ENCODE measurements at regions not wholly inside any gene's neighbourhood (a gene's known extent, or its start where the extent isn't known, plus 50 kb on each side); places are given as distances from the start of the nearest gene placed in this dataset.
A peak's percentile ranks its signal among the peaks of the same experiment; 100 is the strongest.

GRCh38 chr5:15433709-15434108 is 66.3 kb upstream of the FBXL7 start:
- Histone ChIP-seq H2BK5ac (ENCODE audit: low read depth, low read length) (no peak overlapping the region), H4K20me1 (replicated peaks in 1 of 2; ENCODE audit: control insufficient read depth in 1 of 2, insufficient read depth in 2 of 2, low read length in 2 of 2) (no peaks in the 10 kb centered on the region), H2BK15ac (ENCODE audit: low read length) (no peak overlapping the region), H3K9me3 (ENCODE audit: insufficient read depth in 2 of 2, low read depth in 1 of 2, low read length in 1 of 2) (no peaks in the 10 kb centered on the region), H3K4me1 (replicated peaks in 1 of 4; ENCODE audit: control insufficient read depth in 3 of 4, insufficient read depth in 4 of 4, low read length in 3 of 4) (no peaks in the 10 kb centered on the region), H3K27me3 (replicated peaks in 1 of 4; ENCODE audit: control insufficient read depth in 3 of 4, extremely low read depth in 1 of 4, insufficient read depth in 3 of 4, low read length in 3 of 4) (no peaks in the 10 kb centered on the region), H2AK5ac (ENCODE audit: low read depth, low read length) (no peak overlapping the region), H2BK20ac (ENCODE audit: low read length) (no peak overlapping the region), H3K23me2 (ENCODE audit: low read depth, low read length) (no peaks in the 10 kb centered on the region), H3K79me1 (ENCODE audit: low read depth, low read length) (no peaks in the 10 kb centered on the region), H3K4me3 (ENCODE audit: extremely low read depth in 1 of 4, insufficient read depth in 2 of 4, low read depth in 3 of 4, low read length in 4 of 4) (no peak overlapping the region), H3K79me2 (ENCODE audit: control insufficient read depth in 1 of 2, insufficient read depth in 2 of 2, low read length in 2 of 2) (no peaks in the 10 kb centered on the region), H2BK12ac (ENCODE audit: low read depth, low read length) (no peak overlapping the region), H3K36me3 (ENCODE audit: control insufficient read depth in 2 of 4, insufficient read depth in 4 of 4, low read length in 3 of 4) (no peaks in the 10 kb centered on the region), H3K4ac (replicated peaks; ENCODE audit: insufficient read length, low read depth, low read length) (no peak overlapping the region), H3K14ac (ENCODE audit: insufficient read length) (no peak overlapping the region), H3K9ac (replicated peaks in 1 of 4; ENCODE audit: extremely low read depth in 1 of 4, low read depth in 3 of 4, low read length in 3 of 4) (no peak overlapping the region), H2BK120ac (replicated peaks; ENCODE audit: low read depth, low read length) (no peak overlapping the region), H3K23ac (ENCODE audit: insufficient read length) (no peak overlapping the region), H4K8ac (ENCODE audit: extremely low read depth, insufficient read depth, low read length) (no peak overlapping the region), H3K18ac (ENCODE audit: extremely low read depth, low read length) (no peak overlapping the region), H3K27ac (ENCODE audit: low read depth, low read length) (no peak overlapping the region), H3K4me2 (ENCODE audit: insufficient read depth in 1 of 2, low read depth in 2 of 2, low read length in 2 of 2) (no peak overlapping the region), H3K56ac (replicated peaks; ENCODE audit: insufficient read length, low read depth, low read length) (no peak overlapping the region), H2AFZ (ENCODE audit: low read length) (no peak overlapping the region), H4K5ac (ENCODE audit: insufficient read length, low read depth, low read length) (no peak overlapping the region), H4K91ac (replicated peaks; ENCODE audit: insufficient read length, low read length) (no peak overlapping the region)
- FAIRE-seq (no peak), DNase-seq (ENCODE audit: low read depth in 1 of 2, low spot score in 2 of 2) (no peak)
- no peak for TF ChIP-seq SP2 (IDR thresholded peaks at IDR 0.05; ENCODE audit: low read length)
- TF ChIP-seq BRCA1 (IDR thresholded peaks at IDR 0.05; ENCODE audit: low read depth, low read length), result no peak
- TF ChIP-seq MAFK (IDR thresholded peaks at IDR 0.05; ENCODE audit: low read depth, low read length), result peak; percentile 73
- no peak for TF ChIP-seq SIX5 (IDR thresholded peaks at IDR 0.05; ENCODE audit: low read depth, low read length)
- no peak for TF ChIP-seq TCF12 (IDR thresholded peaks at IDR 0.05; ENCODE audit: low read depth, low read length)
- WGBS, 2 experiments (ENCODE audit: extremely low coverage in 1 of 2, insufficient coverage in 1 of 2, insufficient read length in 1 of 2, insufficient replicate concordance in 2 of 2, low coverage in 1 of 2, low lambda C conversion rate in 2 of 2, missing lambda C conversion rate in 1 of 2), result 86% methylated on average over 3 of the region's 3 CpGs; no CpG with 5 or more reads in 1 of the 2 experiments
- CTCF ChIA-PET (ENCODE audit: partially characterized antibody), result no interaction called here
- POLR2A ChIA-PET (ENCODE audit: partially characterized antibody), result no interaction called here

Measured in H1 (cell line).